ENCODE measurements at regions not wholly inside any gene's neighbourhood (a gene's known extent, or its start where the extent isn't known, plus 50 kb on each side); places are given as distances from the start of the nearest gene placed in this dataset.

DNA sequence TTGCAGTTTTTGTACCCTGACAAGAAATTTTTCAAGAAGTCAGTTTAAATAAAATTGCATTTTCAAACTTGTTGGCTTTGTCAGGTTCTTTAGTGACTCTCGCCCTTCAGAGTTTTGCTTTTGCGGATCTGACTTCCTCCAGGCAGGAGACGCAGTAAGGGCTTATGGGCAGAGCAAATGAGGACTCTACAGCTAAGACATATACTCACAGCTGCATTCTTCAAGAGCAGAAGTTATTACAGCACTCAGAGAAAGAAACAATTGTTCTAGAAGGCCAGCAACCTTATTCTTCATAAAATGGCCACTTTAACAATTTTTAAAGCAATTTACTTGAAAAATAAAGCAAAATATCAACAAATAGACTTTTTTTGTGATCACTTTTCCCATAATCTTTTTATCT lies 438.8 kb upstream of the THRB start:
- TF ChIP-seq, protein P1, sequence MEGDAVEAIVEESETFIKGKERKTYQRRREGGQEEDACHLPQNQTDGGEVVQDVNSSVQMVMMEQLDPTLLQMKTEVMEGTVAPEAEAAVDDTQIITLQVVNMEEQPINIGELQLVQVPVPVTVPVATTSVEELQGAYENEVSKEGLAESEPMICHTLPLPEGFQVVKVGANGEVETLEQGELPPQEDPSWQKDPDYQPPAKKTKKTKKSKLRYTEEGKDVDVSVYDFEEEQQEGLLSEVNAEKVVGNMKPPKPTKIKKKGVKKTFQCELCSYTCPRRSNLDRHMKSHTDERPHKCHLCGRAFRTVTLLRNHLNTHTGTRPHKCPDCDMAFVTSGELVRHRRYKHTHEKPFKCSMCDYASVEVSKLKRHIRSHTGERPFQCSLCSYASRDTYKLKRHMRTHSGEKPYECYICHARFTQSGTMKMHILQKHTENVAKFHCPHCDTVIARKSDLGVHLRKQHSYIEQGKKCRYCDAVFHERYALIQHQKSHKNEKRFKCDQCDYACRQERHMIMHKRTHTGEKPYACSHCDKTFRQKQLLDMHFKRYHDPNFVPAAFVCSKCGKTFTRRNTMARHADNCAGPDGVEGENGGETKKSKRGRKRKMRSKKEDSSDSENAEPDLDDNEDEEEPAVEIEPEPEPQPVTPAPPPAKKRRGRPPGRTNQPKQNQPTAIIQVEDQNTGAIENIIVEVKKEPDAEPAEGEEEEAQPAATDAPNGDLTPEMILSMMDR (IDR thresholded peaks at IDR 0.05; ENCODE audit: insufficient read depth, low read length), result no peak
- TF ChIP-seq GABPA (IDR thresholded peaks at IDR 0.05; ENCODE audit: low read depth), result no peak
- TF ChIP-seq, protein P2, sequence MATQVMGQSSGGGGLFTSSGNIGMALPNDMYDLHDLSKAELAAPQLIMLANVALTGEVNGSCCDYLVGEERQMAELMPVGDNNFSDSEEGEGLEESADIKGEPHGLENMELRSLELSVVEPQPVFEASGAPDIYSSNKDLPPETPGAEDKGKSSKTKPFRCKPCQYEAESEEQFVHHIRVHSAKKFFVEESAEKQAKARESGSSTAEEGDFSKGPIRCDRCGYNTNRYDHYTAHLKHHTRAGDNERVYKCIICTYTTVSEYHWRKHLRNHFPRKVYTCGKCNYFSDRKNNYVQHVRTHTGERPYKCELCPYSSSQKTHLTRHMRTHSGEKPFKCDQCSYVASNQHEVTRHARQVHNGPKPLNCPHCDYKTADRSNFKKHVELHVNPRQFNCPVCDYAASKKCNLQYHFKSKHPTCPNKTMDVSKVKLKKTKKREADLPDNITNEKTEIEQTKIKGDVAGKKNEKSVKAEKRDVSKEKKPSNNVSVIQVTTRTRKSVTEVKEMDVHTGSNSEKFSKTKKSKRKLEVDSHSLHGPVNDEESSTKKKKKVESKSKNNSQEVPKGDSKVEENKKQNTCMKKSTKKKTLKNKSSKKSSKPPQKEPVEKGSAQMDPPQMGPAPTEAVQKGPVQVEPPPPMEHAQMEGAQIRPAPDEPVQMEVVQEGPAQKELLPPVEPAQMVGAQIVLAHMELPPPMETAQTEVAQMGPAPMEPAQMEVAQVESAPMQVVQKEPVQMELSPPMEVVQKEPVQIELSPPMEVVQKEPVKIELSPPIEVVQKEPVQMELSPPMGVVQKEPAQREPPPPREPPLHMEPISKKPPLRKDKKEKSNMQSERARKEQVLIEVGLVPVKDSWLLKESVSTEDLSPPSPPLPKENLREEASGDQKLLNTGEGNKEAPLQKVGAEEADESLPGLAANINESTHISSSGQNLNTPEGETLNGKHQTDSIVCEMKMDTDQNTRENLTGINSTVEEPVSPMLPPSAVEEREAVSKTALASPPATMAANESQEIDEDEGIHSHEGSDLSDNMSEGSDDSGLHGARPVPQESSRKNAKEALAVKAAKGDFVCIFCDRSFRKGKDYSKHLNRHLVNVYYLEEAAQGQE (IDR thresholded peaks at IDR 0.05; ENCODE audit: insufficient replicate concordance, low read depth), result no peak
